Cardiac muscle cell (in vitro differentiated cells and primary cell): ENCODE measurements at regions not wholly inside any gene's neighbourhood (a gene's known extent, or its start where the extent isn't known, plus 50 kb on each side); places are given as distances from the start of the nearest gene placed in this dataset.

Experiments
- DNase-seq, 2 donors: peaks; one replicate each; pipeline versions ENCODE4 v3.0.0 to v3.0.0-alpha.2; 2010 to 2017; ENCODE audit warnings: low read depth in 1 of 2, low spot score in 1 of 2
- H3K27ac ChIP-seq: fragments of 200-600 bp; sonication (generic); 2 replicates; pipeline ENCODE4 v1.5.1; 2016
- H3K27me3 ChIP-seq: fragments of 200-600 bp; sonication (generic); 2 replicates; pipeline ENCODE4 v1.6.0; 2016; ENCODE audit warnings: control low read depth
- H3K36me3 ChIP-seq: fragments of 200-600 bp; sonication (generic); 2 replicates; pipeline ENCODE4 v1.5.1; 2016; ENCODE audit warnings: control low read depth
- H3K4me1 ChIP-seq: fragments of 200-600 bp; sonication (generic); 2 replicates; pipeline ENCODE4 v1.8.1; 2017; ENCODE audit warnings: low read depth, mild to moderate bottlenecking, mixed run types
- H3K4me3 ChIP-seq: fragments of 200-600 bp; sonication (generic); 2 replicates; pipeline ENCODE4 v1.5.1; 2016; ENCODE audit warnings: mild to moderate bottlenecking
- H3K9me3 ChIP-seq: fragments of 200-600 bp; sonication (generic); 2 replicates; pipeline ENCODE4 v1.5.1; 2017; ENCODE audit warnings: low read depth, mild to moderate bottlenecking, control low read depth
- TF ChIP-seq, protein P1 (sequence below): IDR thresholded peaks from 2 replicates; pipeline ENCODE4 v1.5.1; 2012; ENCODE audit warnings: low read depth, mild to moderate bottlenecking, low read length

DNA sequence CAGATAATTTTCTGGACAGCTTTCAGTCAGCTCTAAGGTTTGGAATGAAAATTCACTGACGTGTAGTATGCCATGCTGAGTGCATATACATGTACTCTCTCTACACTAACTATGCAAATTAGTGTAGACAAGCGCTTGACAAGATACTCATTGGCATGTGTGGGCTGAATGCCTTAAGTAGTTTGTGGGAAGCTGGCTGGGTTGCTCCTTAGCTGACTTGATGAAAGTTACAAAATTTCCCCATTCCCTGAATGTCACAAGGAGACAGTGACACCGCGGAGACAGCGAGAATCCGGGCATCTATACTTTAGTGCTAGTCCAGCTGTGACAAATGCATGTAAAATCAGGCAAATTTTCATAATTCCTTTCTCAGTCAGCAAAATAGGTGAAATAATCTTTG is 51.6 kb upstream of the C5orf46 start:
- no peaks in the 10 kb centered on the region for H3K36me3 ChIP-seq

DNA sequence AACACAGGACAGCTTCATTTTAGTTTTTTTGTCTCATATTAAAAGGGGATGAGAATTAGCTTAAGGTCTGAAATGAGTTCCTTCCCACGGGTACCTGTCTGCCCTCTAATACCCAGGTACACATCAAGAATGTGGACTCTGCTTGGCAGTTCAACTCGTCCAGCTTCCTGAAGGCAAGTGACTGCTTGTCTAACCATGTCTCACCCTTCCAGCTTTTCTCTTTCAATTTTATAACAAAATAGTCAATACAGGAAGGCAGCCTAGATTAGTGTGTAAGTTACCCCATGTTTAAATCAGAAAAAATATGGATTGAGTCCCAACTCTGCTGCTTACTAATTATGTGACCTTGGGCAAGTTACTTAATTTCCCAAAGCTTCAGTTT is 50.5 kb upstream of the C5orf46 start:
- Histone ChIP-seq H3K4me3 (no peak overlapping the region), H3K9me3 (no peaks in the 10 kb centered on the region), H3K27ac (no peak overlapping the region), H3K36me3 (no peaks in the 10 kb centered on the region), H3K27me3 (no peaks in the 10 kb centered on the region), H3K4me1 (no peaks in the 10 kb centered on the region)
- TF ChIP-seq, protein P1, sequence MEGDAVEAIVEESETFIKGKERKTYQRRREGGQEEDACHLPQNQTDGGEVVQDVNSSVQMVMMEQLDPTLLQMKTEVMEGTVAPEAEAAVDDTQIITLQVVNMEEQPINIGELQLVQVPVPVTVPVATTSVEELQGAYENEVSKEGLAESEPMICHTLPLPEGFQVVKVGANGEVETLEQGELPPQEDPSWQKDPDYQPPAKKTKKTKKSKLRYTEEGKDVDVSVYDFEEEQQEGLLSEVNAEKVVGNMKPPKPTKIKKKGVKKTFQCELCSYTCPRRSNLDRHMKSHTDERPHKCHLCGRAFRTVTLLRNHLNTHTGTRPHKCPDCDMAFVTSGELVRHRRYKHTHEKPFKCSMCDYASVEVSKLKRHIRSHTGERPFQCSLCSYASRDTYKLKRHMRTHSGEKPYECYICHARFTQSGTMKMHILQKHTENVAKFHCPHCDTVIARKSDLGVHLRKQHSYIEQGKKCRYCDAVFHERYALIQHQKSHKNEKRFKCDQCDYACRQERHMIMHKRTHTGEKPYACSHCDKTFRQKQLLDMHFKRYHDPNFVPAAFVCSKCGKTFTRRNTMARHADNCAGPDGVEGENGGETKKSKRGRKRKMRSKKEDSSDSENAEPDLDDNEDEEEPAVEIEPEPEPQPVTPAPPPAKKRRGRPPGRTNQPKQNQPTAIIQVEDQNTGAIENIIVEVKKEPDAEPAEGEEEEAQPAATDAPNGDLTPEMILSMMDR: no peak
- no peak for DNase-seq

More for the DNA sequence above, 51.6 kb upstream of the C5orf46 start:
- TF ChIP-seq, protein P1: no peak
- H3K4me1 ChIP-seq: no peaks in the 10 kb centered on the region
- no peak overlapping the region for H3K27ac ChIP-seq
- no peak for DNase-seq
- H3K4me3 ChIP-seq: no peak overlapping the region
- H3K27me3 ChIP-seq: no peaks in the 10 kb centered on the region
- H3K9me3 ChIP-seq: no peaks in the 10 kb centered on the region

DNA sequence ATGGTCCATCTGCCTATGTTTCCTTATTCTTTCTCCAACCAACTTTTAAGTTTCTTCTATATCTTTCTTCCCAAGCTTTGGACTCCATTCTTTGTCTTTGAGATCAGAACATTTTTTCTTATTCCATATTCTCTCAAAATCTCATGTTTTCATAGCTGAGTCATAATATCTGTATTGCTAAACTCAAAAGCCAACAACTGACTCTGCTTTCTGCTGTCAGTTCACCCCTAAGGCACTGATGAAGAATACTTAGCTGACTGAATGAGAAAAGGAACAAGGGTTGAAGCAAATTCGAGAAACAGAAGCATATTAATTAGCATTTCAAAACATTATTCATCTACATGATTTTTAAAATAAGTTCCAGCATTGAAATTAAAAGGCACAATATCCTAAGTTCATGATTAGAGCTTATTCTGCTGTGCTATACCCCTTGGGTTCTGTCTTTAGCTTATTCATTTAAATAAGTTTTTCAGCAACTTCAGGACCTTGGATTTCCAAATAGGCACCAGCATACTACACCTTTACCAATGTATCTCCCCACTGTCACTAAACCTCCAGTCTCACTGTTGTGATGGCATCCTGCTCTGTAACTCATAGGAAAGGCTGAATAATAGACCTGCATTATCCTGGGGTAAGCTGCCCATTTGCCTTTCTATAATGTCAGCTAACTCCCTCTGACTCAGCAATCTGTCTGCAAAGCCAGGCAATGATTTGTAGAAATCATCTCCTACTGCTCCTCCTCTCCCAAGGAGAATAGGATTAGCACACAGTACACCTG is 49.9 kb upstream of the C5orf46 start:
- TF ChIP-seq, protein P1: no peak
- Histone ChIP-seq H3K27ac (no peak overlapping the region), H3K9me3 (no peaks in the 10 kb centered on the region), H3K27me3 (no peaks in the 10 kb centered on the region), H3K36me3 (no peaks in the 10 kb centered on the region), H3K4me1 (no peaks in the 10 kb centered on the region), H3K4me3 (no peak overlapping the region)
- no peak for DNase-seq
